Putamen (tissue), 1 donor: ENCODE measurements at regions not wholly inside any gene's neighbourhood (a gene's known extent, or its start where the extent isn't known, plus 50 kb on each side); places are given as distances from the start of the nearest gene placed in this dataset.

Experiments used
- DNase-seq: peaks from one replicate; pipeline ENCODE4 v3.0.0-alpha.2; 2016; ENCODE audit warnings: low spot score

GRCh38 chr18:77990131-77990530, 740.5 kb downstream of the GALR1 start:
- DNase-seq = no peak

- DNase-seq = no peak
These were observed 741.3 kb downstream of the GALR1 start for GRCh38 chr18:77990901-77991300.

GRCh38 chr18:77992057-77992456, 742.4 kb downstream of the GALR1 start:
- no peak for DNase-seq

- no peak for DNase-seq
These were observed 743.7 kb downstream of the GALR1 start for GRCh38 chr18:77993188-77993981.

- DNase-seq = no peak
These were observed 745.9 kb downstream of the GALR1 start for GRCh38 chr18:77995593-77995992.

GRCh38 chr18:77996737-77997136, 747.1 kb downstream of the GALR1 start:
- no peak for DNase-seq

- DNase-seq = no peak
These were observed 752.2 kb downstream of the GALR1 start for GRCh38 chr18:78001811-78002210.

GRCh38 chr18:78006006-78006773, 756.5 kb downstream of the GALR1 start:
- DNase-seq = no peak

GRCh38 chr18:78006774-78007260, 757.2 kb downstream of the GALR1 start:
- DNase-seq = no peak

- DNase-seq = no peak
These were observed 760.7 kb downstream of the GALR1 start for GRCh38 chr18:78010363-78010762.

GRCh38 chr18:78017869-78018268, 768.2 kb downstream of the GALR1 start:
- no peak for DNase-seq

GRCh38 chr18:78021196-78021595, 771.5 kb downstream of the GALR1 start:
- DNase-seq = no peak

- no peak for DNase-seq
These were observed 781.9 kb downstream of the GALR1 start for GRCh38 chr18:78031589-78031988.

GRCh38 chr18:78031991-78032390, 782.3 kb downstream of the GALR1 start:
- no peak for DNase-seq

- DNase-seq = no peak
These were observed 782.9 kb downstream of the GALR1 start for GRCh38 chr18:78032574-78032973.

- DNase-seq = no peak
These were observed 785.1 kb downstream of the GALR1 start for GRCh38 chr18:78034755-78035154.

GRCh38 chr18:78041218-78041617, 791.6 kb downstream of the GALR1 start:
- DNase-seq = no peak

GRCh38 chr18:78046631-78047030, 797.0 kb downstream of the GALR1 start:
- DNase-seq = no peak

GRCh38 chr18:78049281-78049680, 799.6 kb downstream of the GALR1 start:
- no peak for DNase-seq

- DNase-seq = no peak
These were observed 805.2 kb downstream of the GALR1 start for GRCh38 chr18:78054801-78055200.

GRCh38 chr18:78056011-78056410, 806.4 kb downstream of the GALR1 start:
- DNase-seq = no peak

- DNase-seq = peak; percentile 20
These were observed 820.4 kb downstream of the GALR1 start for GRCh38 chr18:78069784-78070664.
